ENCODE measurements at regions not wholly inside any gene's neighbourhood (a gene's known extent, or its start where the extent isn't known, plus 50 kb on each side); places are given as distances from the start of the nearest gene placed in this dataset.

DNA sequence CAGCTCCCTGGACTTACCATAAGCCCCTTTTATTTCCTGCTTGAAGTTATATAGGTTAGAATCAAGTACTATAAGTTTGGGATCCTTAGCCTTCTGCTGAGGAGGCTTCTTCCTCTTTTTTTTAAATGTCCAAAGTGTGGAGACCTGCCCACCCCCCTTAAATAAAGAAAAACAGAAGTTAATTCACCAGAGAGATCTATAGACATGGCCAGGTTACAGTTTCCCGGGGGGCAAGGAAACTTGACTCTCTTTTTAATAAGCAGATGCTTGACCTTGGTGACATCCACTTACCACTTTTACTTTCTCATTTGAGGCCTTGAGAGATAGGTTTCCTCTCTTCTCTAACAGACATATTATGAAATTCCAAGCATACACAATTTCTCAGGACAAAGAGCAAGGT, 88.3 kb downstream of the BMP2 start:
- TF ChIP-seq, protein P1, sequence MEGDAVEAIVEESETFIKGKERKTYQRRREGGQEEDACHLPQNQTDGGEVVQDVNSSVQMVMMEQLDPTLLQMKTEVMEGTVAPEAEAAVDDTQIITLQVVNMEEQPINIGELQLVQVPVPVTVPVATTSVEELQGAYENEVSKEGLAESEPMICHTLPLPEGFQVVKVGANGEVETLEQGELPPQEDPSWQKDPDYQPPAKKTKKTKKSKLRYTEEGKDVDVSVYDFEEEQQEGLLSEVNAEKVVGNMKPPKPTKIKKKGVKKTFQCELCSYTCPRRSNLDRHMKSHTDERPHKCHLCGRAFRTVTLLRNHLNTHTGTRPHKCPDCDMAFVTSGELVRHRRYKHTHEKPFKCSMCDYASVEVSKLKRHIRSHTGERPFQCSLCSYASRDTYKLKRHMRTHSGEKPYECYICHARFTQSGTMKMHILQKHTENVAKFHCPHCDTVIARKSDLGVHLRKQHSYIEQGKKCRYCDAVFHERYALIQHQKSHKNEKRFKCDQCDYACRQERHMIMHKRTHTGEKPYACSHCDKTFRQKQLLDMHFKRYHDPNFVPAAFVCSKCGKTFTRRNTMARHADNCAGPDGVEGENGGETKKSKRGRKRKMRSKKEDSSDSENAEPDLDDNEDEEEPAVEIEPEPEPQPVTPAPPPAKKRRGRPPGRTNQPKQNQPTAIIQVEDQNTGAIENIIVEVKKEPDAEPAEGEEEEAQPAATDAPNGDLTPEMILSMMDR (optimal IDR thresholded peaks at IDR 0.05 in 1 of 3, IDR thresholded peaks at IDR 0.05 in 1 of 3, conservative IDR thresholded peaks at IDR 0.05 in 1 of 3; ENCODE audit: extremely low read depth in 1 of 3, insufficient read depth in 2 of 3, low read length in 3 of 3): no peak
- no peak for TF ChIP-seq EZH2 (IDR thresholded peaks at IDR 0.05; ENCODE audit: low read length)

Data from keratinocyte (primary cell).